HG03039 (cell line): ENCODE measurements at regions not wholly inside any gene's neighbourhood (a gene's known extent, or its start where the extent isn't known, plus 50 kb on each side); places are given as distances from the start of the nearest gene placed in this dataset.
"Not testable (repeated sequence)": the region's sequence is repeated elsewhere in the genome, so short reads cannot be mapped to it uniquely, and the experiment has no call there.

Experiments used
- ATAC-seq: cut with Tn5 transposase; IDR thresholded peaks from one replicate; pipeline ENCODE4 v1.9.1; 2021; ENCODE audit warnings: mild to moderate bottlenecking, moderate library complexity; ENCODE audit not compliant: unreplicated experiment

DNA sequence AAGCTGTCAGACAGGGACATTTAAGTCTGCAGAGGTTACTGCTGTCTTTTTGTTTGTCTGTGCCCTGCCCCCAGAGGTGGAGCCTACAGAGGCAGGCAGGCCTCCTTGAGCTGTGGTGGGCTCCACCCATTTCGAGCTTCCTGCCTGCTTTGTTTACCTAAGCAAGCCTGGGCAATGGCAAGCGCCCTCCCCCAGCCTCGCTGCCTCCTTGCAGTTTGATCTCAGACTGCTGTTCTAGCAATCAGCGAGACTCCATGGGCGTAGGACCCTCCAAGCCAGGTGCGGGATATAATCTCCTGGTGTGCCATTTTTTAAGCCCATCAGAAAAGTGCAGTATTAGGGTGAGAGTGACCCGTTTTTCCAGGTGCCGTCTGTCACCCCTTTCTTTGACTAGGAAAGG is 53.6 kb upstream of the EDA2R start:
- not testable (repeated sequence) for ATAC-seq
